Endothelial cell of umbilical vein (primary cell): ENCODE measurements at regions not wholly inside any gene's neighbourhood (a gene's known extent, or its start where the extent isn't known, plus 50 kb on each side); places are given as distances from the start of the nearest gene placed in this dataset.

Experiments
- BruUV-seq: library from RNA; stranded (reverse); fragments of 400-500 nt; replicated peaks from 2 replicates; lab custom pipeline; 2021; lab: Mats Ljungman, UMichigan
- CTCF ChIA-PET: fragments of 300-600, 350-600 bp; sonication (Branson Sonifier 250); formaldehyde crosslinking; loops from one replicate; lab custom pipeline; 2021; ENCODE audit warnings: antibody characterized with exemption, inconsistent platforms; lab: Charles Lee
- POLR2A ChIA-PET: fragments of 300-600, 350-600 bp; sonication (Branson Sonifier 250); formaldehyde crosslinking; loops from one replicate; lab custom pipeline; 2021; ENCODE audit warnings: antibody characterized with exemption, inconsistent platforms; lab: Charles Lee
- DNase-seq: peaks from one replicate; pipeline ENCODE4 v3.0.0-alpha.2; 2011; ENCODE audit warnings: low read depth, low spot score
- FAIRE-seq: peaks from 2 replicates; lab custom pipeline; 2011; peaks lifted over from hg19 to GRCh38; lab: Jason Lieb, UNC
- H2AFZ ChIP-seq: 2 replicates; pipeline ENCODE4 v1.6.0; 2012; ENCODE audit warnings: low read depth, low read length, control low read depth, inconsistent platforms
- H3K27ac ChIP-seq: 2 replicates; pipeline ENCODE4 v1.5.1; 2011; ENCODE audit warnings: low read depth, mild to moderate bottlenecking, control low read depth, low read length, moderate library complexity; ENCODE audit not compliant: insufficient read depth
- H3K27me3 ChIP-seq, 2 experiments: 2 replicates each; pipeline versions ENCODE4 v1.6.0 to v1.6.1; 2011; ENCODE audit warnings: low read length in 2 of 2, mixed read lengths in 1 of 2; ENCODE audit not compliant: control insufficient read depth in 2 of 2, insufficient read depth in 2 of 2
- H3K36me3 ChIP-seq, 2 experiments: 2 replicates in 1 of 2; 3 replicates in 1 of 2; pipeline ENCODE4 v1.5.1; 2011; ENCODE audit warnings: low read length in 2 of 2, mild to moderate bottlenecking in 1 of 2, moderate library complexity in 1 of 2; ENCODE audit not compliant: control insufficient read depth in 2 of 2, insufficient read depth in 2 of 2; ENCODE audit errors: extremely low read depth in 1 of 2
- H3K4me1 ChIP-seq: 3 replicates; pipeline ENCODE4 v1.5.1; 2011; ENCODE audit warnings: mild to moderate bottlenecking, low read length; ENCODE audit not compliant: control insufficient read depth, insufficient read depth; ENCODE audit errors: extremely low read depth
- H3K4me2 ChIP-seq: 2 replicates; pipeline ENCODE4 v1.6.1; 2011; ENCODE audit warnings: low read length, control low read depth, mixed read lengths; ENCODE audit not compliant: insufficient read depth
- H3K4me3 ChIP-seq, 3 experiments: fragments of 200-600 bp in 1 of 3; sonication (generic), shearing (Covaris generic) in 1 of 3; replicated peaks in 1 of 3; 2 replicates each; pipeline ENCODE4 v1.5.1; 2011 to 2016; ENCODE audit warnings: control low read depth in 3 of 3, low read length in 3 of 3, mild to moderate bottlenecking in 2 of 3, inconsistent platforms in 1 of 3, low read depth in 1 of 3, moderate library complexity in 1 of 3; ENCODE audit not compliant: insufficient read depth in 1 of 3
- H3K79me2 ChIP-seq: 2 replicates; pipeline ENCODE4 v1.6.0; 2012; ENCODE audit warnings: low read length, inconsistent platforms; ENCODE audit not compliant: control insufficient read depth, insufficient read depth
- H3K9ac ChIP-seq: replicated peaks from 2 replicates; pipeline ENCODE3; 2011; ENCODE audit warnings: low read length, control low read depth; ENCODE audit not compliant: insufficient read depth; ENCODE audit errors: extremely low read depth
- H3K9me1 ChIP-seq: replicated peaks from 3 replicates; pipeline ENCODE4 v1.6.0; 2011; ENCODE audit warnings: mild to moderate bottlenecking, low read length; ENCODE audit not compliant: control insufficient read depth, insufficient read depth; ENCODE audit errors: extremely low read depth
- H3K9me3 ChIP-seq: replicated peaks from 2 replicates; pipeline ENCODE4 v1.5.1; 2012; ENCODE audit warnings: low read length, inconsistent platforms; ENCODE audit not compliant: control insufficient read depth, insufficient read depth
- H4K20me1 ChIP-seq: replicated peaks from 2 replicates; pipeline ENCODE3; 2011; ENCODE audit warnings: mild to moderate bottlenecking, low read length; ENCODE audit not compliant: control insufficient read depth, insufficient read depth; ENCODE audit errors: extremely low read depth
- EZH2 ChIP-seq: IDR thresholded peaks from 2 replicates; pipeline ENCODE4 v1.6.1; 2012; ENCODE audit warnings: borderline replicate concordance, low read depth, mild to moderate bottlenecking, moderate library complexity, low read length, inconsistent platforms; ENCODE audit not compliant: severe bottlenecking
- FOS ChIP-seq: IDR thresholded peaks from 2 replicates; pipeline ENCODE4 v1.6.1; 2011; ENCODE audit warnings: mild to moderate bottlenecking, low read length, moderate library complexity, borderline replicate concordance; ENCODE audit not compliant: insufficient read depth
- GATA2 ChIP-seq: IDR thresholded peaks from 2 replicates; pipeline ENCODE4 v1.7.0; 2011; ENCODE audit warnings: low read depth, mild to moderate bottlenecking, moderate library complexity, mixed read lengths, low read length; ENCODE audit not compliant: insufficient read length, insufficient read depth
- JUN ChIP-seq: IDR thresholded peaks from 2 replicates; pipeline ENCODE4 v1.6.1; 2011; ENCODE audit warnings: borderline replicate concordance, low read depth; ENCODE audit not compliant: insufficient read length, insufficient read depth
- MYC ChIP-seq: IDR thresholded peaks from one replicate; pipeline ENCODE4 v1.6.1; 2011; ENCODE audit warnings: mild to moderate bottlenecking, low read depth, low read length
- POLR2A ChIP-seq: IDR thresholded peaks from 2 replicates; pipeline ENCODE4 v1.6.1; 2012; ENCODE audit warnings: low read depth, mild to moderate bottlenecking, control low read depth, low read length
- POLR2AphosphoS5 ChIP-seq: IDR thresholded peaks from 2 replicates; pipeline ENCODE4 v1.6.1; 2012; ENCODE audit warnings: low read depth, mild to moderate bottlenecking, control low read depth, low read length, moderate library complexity; ENCODE audit not compliant: insufficient read depth
- dilution Hi-C: fragments of 300-500 bp; cut with MboI; formaldehyde crosslinking; loops from one replicate; pipeline ENCODE4 v1.15.0; 2019; ENCODE audit warnings: low sequenced_read_pairs; ENCODE audit not compliant: extremely low pct_ligation_motif_present
- intact Hi-C: fragments of 100-400 bp; cut with micrococcal nuclease; formaldehyde crosslinking; loops from one replicate; pipeline ENCODE4 v1.10.0; 2022
- TF ChIP-seq, protein P1 (sequence below): IDR thresholded peaks from 2 replicates; pipeline ENCODE4 v1.6.1; 2011; ENCODE audit not compliant: insufficient read depth, insufficient read length
- TF ChIP-seq, protein P2 (sequence below), 2 donors: IDR thresholded peaks; 1 replicate in 1 of 2; 2 replicates in 1 of 2; pipeline ENCODE4 v1.5.1; 2011; ENCODE audit warnings: low read length in 2 of 2, mild to moderate bottlenecking in 2 of 2, moderate library complexity in 2 of 2, control low read depth in 1 of 2, inconsistent platforms in 1 of 2, low read depth in 1 of 2; ENCODE audit not compliant: insufficient read depth in 1 of 2; ENCODE audit errors: extremely low read depth in 1 of 2

DNA sequence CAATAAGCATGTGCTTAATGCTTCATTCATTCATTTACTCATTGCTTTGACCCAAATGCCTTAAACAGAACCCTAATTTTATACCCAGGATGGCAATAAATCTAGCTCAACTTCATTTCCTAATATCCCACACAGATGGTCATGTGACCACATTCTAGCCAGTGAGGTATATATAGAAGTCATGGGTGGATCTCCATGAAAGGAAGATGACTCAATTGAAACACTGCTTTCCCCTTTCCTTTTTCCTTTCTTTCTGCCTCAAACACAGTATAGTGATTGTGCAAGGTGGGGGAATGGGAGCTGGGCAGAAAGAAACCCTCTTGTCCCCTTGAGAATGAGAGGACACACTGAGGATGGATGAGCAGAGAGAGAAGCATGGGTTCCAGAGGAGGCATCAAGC, 183.5 kb upstream of the PRICKLE2 start:
- H2AFZ ChIP-seq, result no peak overlapping the region
- no peaks in the 10 kb centered on the region for H4K20me1 ChIP-seq
- H3K4me3 ChIP-seq, result no peak overlapping the region
- H3K27ac ChIP-seq, result no peak overlapping the region
- ChIA-PET POLR2A (no interaction called here), CTCF (interaction anchor here (1.8 kb wide), 1 partner anchor 379 kb away, joined by 5 read pairs; no protein-coding TSS in a partner anchor)
- DNase-seq (peak; percentile 2), FAIRE-seq (peak; percentile 59)
- no peaks in the 10 kb centered on the region for H3K4me1 ChIP-seq
- H3K79me2 ChIP-seq, result no peaks in the 10 kb centered on the region
- peaks cover 3 to 5% of the 10 kb centered on the region in 2 experiments for H3K27me3 ChIP-seq
- no TSS peak for BruUV-seq
- no peaks in the 10 kb centered on the region for H3K9me1 ChIP-seq
- intact Hi-C loops, result loop anchor here (10.0 kb wide), 1 partner anchor 244 kb away; no protein-coding TSS in a partner anchor
- dilution Hi-C loops, result no loop called here
- TF ChIP-seq FOS (peak; percentile 28), JUN (no peak)
- H3K4me2 ChIP-seq, result no peak overlapping the region
- H3K9me3 ChIP-seq, result no peaks in the 10 kb centered on the region
- H3K36me3 ChIP-seq, result no peaks in the 10 kb centered on the region
- no peak overlapping the region for H3K9ac ChIP-seq

DNA sequence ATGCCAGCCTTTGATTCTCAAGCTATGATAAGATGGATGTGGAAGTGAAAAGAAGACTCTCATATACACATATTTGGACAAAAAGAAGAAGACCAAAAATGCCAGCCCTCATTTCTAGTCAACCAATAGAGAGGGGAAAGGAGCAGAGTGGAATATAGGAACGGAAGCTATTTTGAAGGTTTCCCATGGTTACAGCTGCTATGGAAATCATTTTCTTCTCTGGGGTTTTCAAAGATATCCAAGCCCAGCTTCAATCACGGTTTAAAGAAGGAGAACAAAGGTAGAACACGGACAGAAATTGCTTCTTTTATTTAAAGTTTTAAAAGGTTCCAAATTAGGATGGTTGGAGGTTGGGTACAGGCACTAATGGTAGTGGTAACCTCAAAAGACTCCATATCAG, 181.0 kb upstream of the PRICKLE2 start:
- H2AFZ ChIP-seq, result no peak overlapping the region
- no peaks in the 10 kb centered on the region for H4K20me1 ChIP-seq
- CTCF ChIA-PET, result interaction anchor here (0.5 to 1.1 kb wide), 3 partner anchors 124 to 376 kb away, joined by 3 to 4 read pairs (median 3); no protein-coding TSS in a partner anchor
- FAIRE-seq (no peak), DNase-seq (no peak)
- POLR2A ChIA-PET, result no interaction called here
- H3K9ac ChIP-seq, result no peak overlapping the region
- peaks cover 2 to 4% of the 10 kb centered on the region in 2 experiments for H3K27me3 ChIP-seq
- H3K36me3 ChIP-seq, result no peaks in the 10 kb centered on the region
- dilution Hi-C loops (no loop called here), intact Hi-C loops (loop anchor here (10.0 kb wide), 1 partner anchor 241 kb away; no protein-coding TSS in a partner anchor)
- H3K9me1 ChIP-seq, result no peaks in the 10 kb centered on the region
- H3K79me2 ChIP-seq, result no peaks in the 10 kb centered on the region
- no peak overlapping the region for H3K4me3 ChIP-seq
- no peaks in the 10 kb centered on the region for H3K9me3 ChIP-seq
- no peak overlapping the region for H3K4me2 ChIP-seq
- TF ChIP-seq, protein P1, sequence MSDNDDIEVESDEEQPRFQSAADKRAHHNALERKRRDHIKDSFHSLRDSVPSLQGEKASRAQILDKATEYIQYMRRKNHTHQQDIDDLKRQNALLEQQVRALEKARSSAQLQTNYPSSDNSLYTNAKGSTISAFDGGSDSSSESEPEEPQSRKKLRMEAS, result no peak
- TF ChIP-seq GATA2 (no peak), FOS (no peak), EZH2 (no peak), POLR2AphosphoS5 (no peak), POLR2A (no peak), JUN (no peak), MYC (no peak)
- TF ChIP-seq, protein P2, sequence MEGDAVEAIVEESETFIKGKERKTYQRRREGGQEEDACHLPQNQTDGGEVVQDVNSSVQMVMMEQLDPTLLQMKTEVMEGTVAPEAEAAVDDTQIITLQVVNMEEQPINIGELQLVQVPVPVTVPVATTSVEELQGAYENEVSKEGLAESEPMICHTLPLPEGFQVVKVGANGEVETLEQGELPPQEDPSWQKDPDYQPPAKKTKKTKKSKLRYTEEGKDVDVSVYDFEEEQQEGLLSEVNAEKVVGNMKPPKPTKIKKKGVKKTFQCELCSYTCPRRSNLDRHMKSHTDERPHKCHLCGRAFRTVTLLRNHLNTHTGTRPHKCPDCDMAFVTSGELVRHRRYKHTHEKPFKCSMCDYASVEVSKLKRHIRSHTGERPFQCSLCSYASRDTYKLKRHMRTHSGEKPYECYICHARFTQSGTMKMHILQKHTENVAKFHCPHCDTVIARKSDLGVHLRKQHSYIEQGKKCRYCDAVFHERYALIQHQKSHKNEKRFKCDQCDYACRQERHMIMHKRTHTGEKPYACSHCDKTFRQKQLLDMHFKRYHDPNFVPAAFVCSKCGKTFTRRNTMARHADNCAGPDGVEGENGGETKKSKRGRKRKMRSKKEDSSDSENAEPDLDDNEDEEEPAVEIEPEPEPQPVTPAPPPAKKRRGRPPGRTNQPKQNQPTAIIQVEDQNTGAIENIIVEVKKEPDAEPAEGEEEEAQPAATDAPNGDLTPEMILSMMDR (IDR thresholded peaks at IDR 0.05; ENCODE audit: extremely low read depth in 1 of 2, insufficient read depth in 1 of 2, low read depth in 1 of 2, low read length in 2 of 2), result no peak
- no TSS peak for BruUV-seq
- H3K27ac ChIP-seq, result no peak overlapping the region
- H3K4me1 ChIP-seq, result no peaks in the 10 kb centered on the region
